KMS-11 (cell line): ENCODE measurements at regions not wholly inside any gene's neighbourhood (a gene's known extent, or its start where the extent isn't known, plus 50 kb on each side); places are given as distances from the start of the nearest gene placed in this dataset.

Experiments
- H2AFZ ChIP-seq: fragments of 200-600 bp; sonication (generic); 2 replicates; pipeline ENCODE4 v1.6.1; 2016; ENCODE audit warnings: antibody characterized with exemption, mixed run types, low read depth
- H3K27ac ChIP-seq: fragments of 200-600 bp; sonication (generic); 2 replicates; pipeline ENCODE4 v1.6.1; 2016; ENCODE audit warnings: mild to moderate bottlenecking, mixed run types
- H3K27me3 ChIP-seq: fragments of 200-600 bp; sonication (generic); 2 replicates; pipeline ENCODE4 v1.6.1; 2017; ENCODE audit warnings: mild to moderate bottlenecking, low read depth, mixed run types, moderate library complexity; ENCODE audit not compliant: insufficient read depth
- H3K36me3 ChIP-seq: fragments of 200-600 bp; sonication (generic); 2 replicates; pipeline ENCODE4 v1.6.1; 2017; ENCODE audit warnings: mild to moderate bottlenecking, mixed run types; ENCODE audit not compliant: insufficient read depth
- H3K4me1 ChIP-seq: fragments of 200-600 bp; sonication (generic); 2 replicates; pipeline ENCODE4 v1.6.1; 2016; ENCODE audit warnings: mild to moderate bottlenecking, low read depth, mixed run types; ENCODE audit not compliant: poor library complexity, severe bottlenecking
- H3K4me2 ChIP-seq: fragments of 200-600 bp; sonication (generic); 2 replicates; pipeline ENCODE4 v1.7.0; 2016; ENCODE audit warnings: mild to moderate bottlenecking, mixed run types
- H3K4me3 ChIP-seq: fragments of 200-600 bp; sonication (generic); IDR thresholded peaks from 2 replicates; pipeline ENCODE4 v1.6.1; 2017; ENCODE audit warnings: low read depth, low read length, mixed read lengths; ENCODE audit not compliant: insufficient read depth
- H3K79me2 ChIP-seq: fragments of 200-600 bp; sonication (generic); 2 replicates; pipeline ENCODE4 v1.6.1; 2016; ENCODE audit warnings: low read depth, mixed run types; ENCODE audit not compliant: insufficient read depth
- H3K9ac ChIP-seq: fragments of 200-600 bp; sonication (generic); 2 replicates; pipeline ENCODE4 v1.6.1; 2016; ENCODE audit warnings: mild to moderate bottlenecking, mixed run types
- H4K20me1 ChIP-seq: fragments of 200-600 bp; sonication (generic); 2 replicates; pipeline ENCODE4 v1.6.1; 2016; ENCODE audit warnings: mild to moderate bottlenecking, mixed run types; ENCODE audit not compliant: insufficient read depth
- CTCF ChIP-seq: fragments of 200-600 bp; sonication (generic); conservative IDR thresholded peaks from 2 replicates; pipeline ENCODE4 v1.6.1; 2017; ENCODE audit warnings: low read depth, mild to moderate bottlenecking, antibody characterized with exemption, low read length, moderate library complexity, mixed read lengths

- Histone ChIP-seq H3K27me3 (no peaks in the 10 kb centered on the region), H2AFZ (no peak overlapping the region), H3K4me2 (no peak overlapping the region), H3K4me3 (no peak overlapping the region), H3K79me2 (no peaks in the 10 kb centered on the region), H4K20me1 (no peaks in the 10 kb centered on the region), H3K27ac (no peak overlapping the region), H3K36me3 (no peaks in the 10 kb centered on the region), H3K4me1 (no peaks in the 10 kb centered on the region), H3K9ac (no peak overlapping the region)
- no peak for TF ChIP-seq CTCF
Observed at GRCh38 chr2:122929347-122929746, 1095.7 kb upstream of the CNTNAP5 start.

- Histone ChIP-seq H3K27me3 (no peaks in the 10 kb centered on the region), H3K79me2 (no peaks in the 10 kb centered on the region), H3K27ac (no peak overlapping the region), H3K36me3 (no peaks in the 10 kb centered on the region), H3K4me2 (no peak overlapping the region), H3K4me3 (no peak overlapping the region), H4K20me1 (no peaks in the 10 kb centered on the region), H3K4me1 (no peaks in the 10 kb centered on the region), H2AFZ (no peak overlapping the region), H3K9ac (no peak overlapping the region)
- TF ChIP-seq CTCF: no peak
Observed at GRCh38 chr2:122935506-122935905, 1089.6 kb upstream of the CNTNAP5 start.

GRCh38 chr2:122939796-122940195 lies 1085.3 kb upstream of the CNTNAP5 start:
- no peaks in the 10 kb centered on the region for H3K27me3 ChIP-seq

GRCh38 chr2:122949523-122949922 lies 1075.6 kb upstream of the CNTNAP5 start:
- Histone ChIP-seq H3K4me2 (no peak overlapping the region), H3K36me3 (no peaks in the 10 kb centered on the region), H4K20me1 (no peaks in the 10 kb centered on the region), H3K27ac (no peak overlapping the region), H2AFZ (no peak overlapping the region), H3K27me3 (no peaks in the 10 kb centered on the region), H3K79me2 (no peaks in the 10 kb centered on the region), H3K9ac (no peak overlapping the region), H3K4me3 (no peak overlapping the region), H3K4me1 (no peaks in the 10 kb centered on the region)
- no peak for TF ChIP-seq CTCF

More at GRCh38 chr2:122939796-122940195, 1085.3 kb upstream of the CNTNAP5 start:
- H3K4me1 ChIP-seq: no peaks in the 10 kb centered on the region
- no peaks in the 10 kb centered on the region for H4K20me1 ChIP-seq
- H3K36me3 ChIP-seq: no peaks in the 10 kb centered on the region
- H3K4me3 ChIP-seq: no peak overlapping the region
- no peak overlapping the region for H3K4me2 ChIP-seq
- H3K27ac ChIP-seq: no peak overlapping the region
- no peaks in the 10 kb centered on the region for H3K79me2 ChIP-seq
- H3K9ac ChIP-seq: no peak overlapping the region
- H2AFZ ChIP-seq: no peak overlapping the region
- no peak for TF ChIP-seq CTCF
